WTC11 (cell line): ENCODE measurements at regions not wholly inside any gene's neighbourhood (a gene's known extent, or its start where the extent isn't known, plus 50 kb on each side); places are given as distances from the start of the nearest gene placed in this dataset.

ENCODE experiments used
- ATAC-seq: fragments of 200-7000 bp; cut with Tn5 transposase; 2 replicates; pipeline ENCODE4 v1.10.0; 2021; ENCODE audit warnings: mild to moderate bottlenecking, moderate library complexity
- CTCF ChIA-PET: fragments of 300-600 bp; sonication (Branson Sonifier 250); formaldehyde crosslinking; loops from one replicate; lab custom pipeline; 2021; ENCODE audit warnings: antibody characterized with exemption; lab: Charles Lee
- POLR2A ChIA-PET: fragments of 350-600 bp; sonication (Branson Sonifier 250); formaldehyde crosslinking; loops from one replicate; lab custom pipeline; 2021; ENCODE audit warnings: antibody characterized with exemption; lab: Charles Lee
- DNase-seq: peaks from one replicate; pipeline ENCODE4 v3.0.0; 2021; ENCODE audit warnings: low spot score
- H3K27ac Mint-ChIP-seq: 2 replicates; pipeline ENCODE4 v1.8.0; 2021; ENCODE audit warnings: mixed read lengths
- H3K27me3 Mint-ChIP-seq: 2 replicates; pipeline ENCODE4 v1.8.0; 2021; ENCODE audit warnings: low read depth, mild to moderate bottlenecking, moderate library complexity, mixed read lengths
- H3K36me3 Mint-ChIP-seq: 2 replicates; pipeline ENCODE4 v1.8.0; 2021; ENCODE audit warnings: mixed read lengths
- H3K4me1 Mint-ChIP-seq: 2 replicates; pipeline ENCODE4 v1.8.0; 2022; ENCODE audit warnings: mixed read lengths
- H3K4me3 Mint-ChIP-seq: 2 replicates; pipeline ENCODE4 v1.8.0; 2021; ENCODE audit warnings: mild to moderate bottlenecking, moderate library complexity, mixed read lengths
- H3K9me3 Mint-ChIP-seq: 2 replicates; pipeline ENCODE4 v1.8.0; 2021; ENCODE audit warnings: mixed read lengths
- CREM ChIP-seq: sonication (generic); formaldehyde crosslinking; IDR thresholded peaks from 2 replicates; pipeline ENCODE4 v1.8.1; 2022; ENCODE audit warnings: mild to moderate bottlenecking, missing genetic modification reagents, moderate library complexity
- EMX1 ChIP-seq: fragments of 250-450 bp; sonication (Bioruptor Pico); IDR thresholded peaks from 2 replicates; pipeline ENCODE4 v1.8.0; 2021; ENCODE audit warnings: mild to moderate bottlenecking
- FOXK1 ChIP-seq: sonication (generic); formaldehyde crosslinking; IDR thresholded peaks from 2 replicates; pipeline ENCODE4 v1.8.0; 2022; ENCODE audit warnings: mild to moderate bottlenecking, moderate library complexity, missing genetic modification reagents
- JUN ChIP-seq: sonication (generic); formaldehyde crosslinking; IDR thresholded peaks from 2 replicates; pipeline ENCODE4 v1.8.0; 2023; ENCODE audit warnings: mild to moderate bottlenecking, missing genetic modification reagents
- KAT7 ChIP-seq: sonication (generic); formaldehyde crosslinking; IDR thresholded peaks from 2 replicates; pipeline ENCODE4 v1.8.1; 2023; ENCODE audit warnings: missing genetic modification reagents, mild to moderate bottlenecking, borderline replicate concordance
- MYBL2 ChIP-seq: sonication (generic); formaldehyde crosslinking; IDR thresholded peaks from 2 replicates; pipeline ENCODE4 v1.8.1; 2023; ENCODE audit warnings: mild to moderate bottlenecking, moderate library complexity, missing genetic modification reagents
- NR2C2 ChIP-seq: sonication (generic); formaldehyde crosslinking; IDR thresholded peaks from 2 replicates; pipeline ENCODE4 v1.8.0; 2022; ENCODE audit warnings: mild to moderate bottlenecking, missing genetic modification reagents
- RELA ChIP-seq: sonication (generic); formaldehyde crosslinking; IDR thresholded peaks from 2 replicates; pipeline ENCODE4 v1.8.1; 2022; ENCODE audit warnings: missing genetic modification reagents, mild to moderate bottlenecking, borderline replicate concordance
- SOX15 ChIP-seq: fragments of 250-450 bp; sonication (Bioruptor Pico); IDR thresholded peaks from 2 replicates; pipeline ENCODE4 v1.9.0; 2021; ENCODE audit warnings: mild to moderate bottlenecking
- TCF7 ChIP-seq: sonication (generic); formaldehyde crosslinking; IDR thresholded peaks from 2 replicates; pipeline ENCODE4 v1.8.0; 2022; ENCODE audit warnings: mild to moderate bottlenecking, low read depth, missing genetic modification reagents, moderate library complexity
- ZNF396 ChIP-seq: fragments of 250-450 bp; sonication (Bioruptor Pico); IDR thresholded peaks from 2 replicates; pipeline ENCODE4 v1.8.0; 2021; ENCODE audit warnings: mild to moderate bottlenecking, moderate library complexity, borderline replicate concordance
- ZNF671 ChIP-seq: fragments of 250-450 bp; sonication (Bioruptor Pico); IDR thresholded peaks from 2 replicates; pipeline ENCODE4 v1.8.0; 2021; ENCODE audit warnings: mild to moderate bottlenecking
- TF ChIP-seq, protein P1 (sequence below): fragments of 250-450 bp; sonication (Bioruptor Pico); IDR thresholded peaks from 2 replicates; pipeline ENCODE4 v1.8.0; 2021; ENCODE audit warnings: mild to moderate bottlenecking
- TF ChIP-seq, protein P2 (sequence below): sonication (generic); formaldehyde crosslinking; IDR thresholded peaks from 2 replicates; pipeline ENCODE4 v1.8.0; 2022; ENCODE audit warnings: mild to moderate bottlenecking, missing genetic modification reagents
- TF ChIP-seq, protein P3 (sequence below): fragments of 250-450 bp; sonication (Bioruptor Pico); IDR thresholded peaks from 2 replicates; pipeline ENCODE4 v1.9.0; 2021; ENCODE audit warnings: mild to moderate bottlenecking, borderline replicate concordance
- TF ChIP-seq, protein P4 (sequence below): fragments of 250-450 bp; sonication (Bioruptor Pico); IDR thresholded peaks from 2 replicates; pipeline ENCODE4 v1.9.0; 2021; ENCODE audit warnings: mild to moderate bottlenecking
- TF ChIP-seq, protein P5 (sequence below): fragments of 250-450 bp; sonication (Bioruptor Pico); conservative IDR thresholded peaks from 2 replicates; pipeline ENCODE4 v1.9.0; 2021; ENCODE audit warnings: mild to moderate bottlenecking
- TF ChIP-seq, protein P6 (sequence below): sonication (generic); formaldehyde crosslinking; conservative IDR thresholded peaks from 2 replicates; pipeline ENCODE4 v1.8.1; 2022; ENCODE audit warnings: mild to moderate bottlenecking, missing genetic modification reagents

DNA sequence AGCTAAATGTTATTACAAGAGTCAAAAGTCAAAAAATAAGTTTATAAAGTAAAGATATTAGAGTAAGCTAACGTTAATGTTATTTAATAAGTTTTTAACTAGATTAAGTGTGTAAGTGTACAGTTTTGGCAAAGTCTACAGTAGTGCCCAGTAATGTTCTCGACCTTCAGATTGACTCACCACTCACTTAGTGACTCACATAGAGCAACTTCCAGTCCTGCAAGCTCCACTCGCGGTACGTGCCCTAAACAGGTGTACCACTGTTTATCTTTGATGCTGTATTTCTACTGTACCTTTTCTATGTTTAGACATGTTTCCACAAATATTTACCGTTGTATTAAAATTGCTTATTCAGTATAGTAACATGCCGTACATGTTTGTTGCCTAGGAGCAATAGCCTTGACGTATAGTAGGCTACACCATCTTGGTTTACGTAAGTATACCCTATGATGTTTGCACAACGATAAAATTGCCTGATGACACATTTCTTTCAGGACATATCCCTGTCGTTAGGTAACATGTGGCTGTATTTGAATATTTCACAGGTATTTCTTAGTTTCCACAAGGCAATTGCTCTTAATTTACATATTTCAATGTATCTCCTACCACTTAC, 1641.9 kb upstream of the PIK3C3 start:
- Mint-ChIP-seq H3K36me3 (no peaks in the 10 kb centered on the region), H3K9me3 (no peaks in the 10 kb centered on the region), H3K27ac (no peak overlapping the region), H3K4me3 (no peak overlapping the region), H3K4me1 (no peaks in the 10 kb centered on the region), H3K27me3 (no peaks in the 10 kb centered on the region)
- DNase-seq (no peak), ATAC-seq (no peak)
- ChIA-PET CTCF (no interaction called here), POLR2A (no interaction called here)
- TF ChIP-seq, protein P1, sequence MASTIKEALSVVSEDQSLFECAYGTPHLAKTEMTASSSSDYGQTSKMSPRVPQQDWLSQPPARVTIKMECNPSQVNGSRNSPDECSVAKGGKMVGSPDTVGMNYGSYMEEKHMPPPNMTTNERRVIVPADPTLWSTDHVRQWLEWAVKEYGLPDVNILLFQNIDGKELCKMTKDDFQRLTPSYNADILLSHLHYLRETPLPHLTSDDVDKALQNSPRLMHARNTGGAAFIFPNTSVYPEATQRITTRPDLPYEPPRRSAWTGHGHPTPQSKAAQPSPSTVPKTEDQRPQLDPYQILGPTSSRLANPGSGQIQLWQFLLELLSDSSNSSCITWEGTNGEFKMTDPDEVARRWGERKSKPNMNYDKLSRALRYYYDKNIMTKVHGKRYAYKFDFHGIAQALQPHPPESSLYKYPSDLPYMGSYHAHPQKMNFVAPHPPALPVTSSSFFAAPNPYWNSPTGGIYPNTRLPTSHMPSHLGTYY (CRISPR knock-in tag) = no peak
- TF ChIP-seq KAT7 = no peak
- no peak for TF ChIP-seq RELA (CRISPR knock-in tag)
- no peak for TF ChIP-seq JUN (CRISPR knock-in tag)
- TF ChIP-seq ZNF396 (CRISPR knock-in tag) = no peak
- TF ChIP-seq, protein P2, sequence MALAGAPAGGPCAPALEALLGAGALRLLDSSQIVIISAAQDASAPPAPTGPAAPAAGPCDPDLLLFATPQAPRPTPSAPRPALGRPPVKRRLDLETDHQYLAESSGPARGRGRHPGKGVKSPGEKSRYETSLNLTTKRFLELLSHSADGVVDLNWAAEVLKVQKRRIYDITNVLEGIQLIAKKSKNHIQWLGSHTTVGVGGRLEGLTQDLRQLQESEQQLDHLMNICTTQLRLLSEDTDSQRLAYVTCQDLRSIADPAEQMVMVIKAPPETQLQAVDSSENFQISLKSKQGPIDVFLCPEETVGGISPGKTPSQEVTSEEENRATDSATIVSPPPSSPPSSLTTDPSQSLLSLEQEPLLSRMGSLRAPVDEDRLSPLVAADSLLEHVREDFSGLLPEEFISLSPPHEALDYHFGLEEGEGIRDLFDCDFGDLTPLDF (CRISPR knock-in tag) = no peak
- TF ChIP-seq TCF7 (CRISPR knock-in tag) = no peak
- TF ChIP-seq NR2C2 (CRISPR knock-in tag) = no peak
- TF ChIP-seq, protein P3, sequence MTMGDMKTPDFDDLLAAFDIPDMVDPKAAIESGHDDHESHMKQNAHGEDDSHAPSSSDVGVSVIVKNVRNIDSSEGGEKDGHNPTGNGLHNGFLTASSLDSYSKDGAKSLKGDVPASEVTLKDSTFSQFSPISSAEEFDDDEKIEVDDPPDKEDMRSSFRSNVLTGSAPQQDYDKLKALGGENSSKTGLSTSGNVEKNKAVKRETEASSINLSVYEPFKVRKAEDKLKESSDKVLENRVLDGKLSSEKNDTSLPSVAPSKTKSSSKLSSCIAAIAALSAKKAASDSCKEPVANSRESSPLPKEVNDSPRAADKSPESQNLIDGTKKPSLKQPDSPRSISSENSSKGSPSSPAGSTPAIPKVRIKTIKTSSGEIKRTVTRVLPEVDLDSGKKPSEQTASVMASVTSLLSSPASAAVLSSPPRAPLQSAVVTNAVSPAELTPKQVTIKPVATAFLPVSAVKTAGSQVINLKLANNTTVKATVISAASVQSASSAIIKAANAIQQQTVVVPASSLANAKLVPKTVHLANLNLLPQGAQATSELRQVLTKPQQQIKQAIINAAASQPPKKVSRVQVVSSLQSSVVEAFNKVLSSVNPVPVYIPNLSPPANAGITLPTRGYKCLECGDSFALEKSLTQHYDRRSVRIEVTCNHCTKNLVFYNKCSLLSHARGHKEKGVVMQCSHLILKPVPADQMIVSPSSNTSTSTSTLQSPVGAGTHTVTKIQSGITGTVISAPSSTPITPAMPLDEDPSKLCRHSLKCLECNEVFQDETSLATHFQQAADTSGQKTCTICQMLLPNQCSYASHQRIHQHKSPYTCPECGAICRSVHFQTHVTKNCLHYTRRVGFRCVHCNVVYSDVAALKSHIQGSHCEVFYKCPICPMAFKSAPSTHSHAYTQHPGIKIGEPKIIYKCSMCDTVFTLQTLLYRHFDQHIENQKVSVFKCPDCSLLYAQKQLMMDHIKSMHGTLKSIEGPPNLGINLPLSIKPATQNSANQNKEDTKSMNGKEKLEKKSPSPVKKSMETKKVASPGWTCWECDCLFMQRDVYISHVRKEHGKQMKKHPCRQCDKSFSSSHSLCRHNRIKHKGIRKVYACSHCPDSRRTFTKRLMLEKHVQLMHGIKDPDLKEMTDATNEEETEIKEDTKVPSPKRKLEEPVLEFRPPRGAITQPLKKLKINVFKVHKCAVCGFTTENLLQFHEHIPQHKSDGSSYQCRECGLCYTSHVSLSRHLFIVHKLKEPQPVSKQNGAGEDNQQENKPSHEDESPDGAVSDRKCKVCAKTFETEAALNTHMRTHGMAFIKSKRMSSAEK (CRISPR knock-in tag) = no peak
- no peak for TF ChIP-seq ZNF671 (CRISPR knock-in tag)
- no peak for TF ChIP-seq CREM (CRISPR knock-in tag)
- TF ChIP-seq, protein P4, sequence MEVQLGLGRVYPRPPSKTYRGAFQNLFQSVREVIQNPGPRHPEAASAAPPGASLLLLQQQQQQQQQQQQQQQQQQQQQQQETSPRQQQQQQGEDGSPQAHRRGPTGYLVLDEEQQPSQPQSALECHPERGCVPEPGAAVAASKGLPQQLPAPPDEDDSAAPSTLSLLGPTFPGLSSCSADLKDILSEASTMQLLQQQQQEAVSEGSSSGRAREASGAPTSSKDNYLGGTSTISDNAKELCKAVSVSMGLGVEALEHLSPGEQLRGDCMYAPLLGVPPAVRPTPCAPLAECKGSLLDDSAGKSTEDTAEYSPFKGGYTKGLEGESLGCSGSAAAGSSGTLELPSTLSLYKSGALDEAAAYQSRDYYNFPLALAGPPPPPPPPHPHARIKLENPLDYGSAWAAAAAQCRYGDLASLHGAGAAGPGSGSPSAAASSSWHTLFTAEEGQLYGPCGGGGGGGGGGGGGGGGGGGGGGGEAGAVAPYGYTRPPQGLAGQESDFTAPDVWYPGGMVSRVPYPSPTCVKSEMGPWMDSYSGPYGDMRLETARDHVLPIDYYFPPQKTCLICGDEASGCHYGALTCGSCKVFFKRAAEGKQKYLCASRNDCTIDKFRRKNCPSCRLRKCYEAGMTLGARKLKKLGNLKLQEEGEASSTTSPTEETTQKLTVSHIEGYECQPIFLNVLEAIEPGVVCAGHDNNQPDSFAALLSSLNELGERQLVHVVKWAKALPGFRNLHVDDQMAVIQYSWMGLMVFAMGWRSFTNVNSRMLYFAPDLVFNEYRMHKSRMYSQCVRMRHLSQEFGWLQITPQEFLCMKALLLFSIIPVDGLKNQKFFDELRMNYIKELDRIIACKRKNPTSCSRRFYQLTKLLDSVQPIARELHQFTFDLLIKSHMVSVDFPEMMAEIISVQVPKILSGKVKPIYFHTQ = no peak
- TF ChIP-seq MYBL2 (CRISPR knock-in tag) = no peak
- TF ChIP-seq, protein P5, sequence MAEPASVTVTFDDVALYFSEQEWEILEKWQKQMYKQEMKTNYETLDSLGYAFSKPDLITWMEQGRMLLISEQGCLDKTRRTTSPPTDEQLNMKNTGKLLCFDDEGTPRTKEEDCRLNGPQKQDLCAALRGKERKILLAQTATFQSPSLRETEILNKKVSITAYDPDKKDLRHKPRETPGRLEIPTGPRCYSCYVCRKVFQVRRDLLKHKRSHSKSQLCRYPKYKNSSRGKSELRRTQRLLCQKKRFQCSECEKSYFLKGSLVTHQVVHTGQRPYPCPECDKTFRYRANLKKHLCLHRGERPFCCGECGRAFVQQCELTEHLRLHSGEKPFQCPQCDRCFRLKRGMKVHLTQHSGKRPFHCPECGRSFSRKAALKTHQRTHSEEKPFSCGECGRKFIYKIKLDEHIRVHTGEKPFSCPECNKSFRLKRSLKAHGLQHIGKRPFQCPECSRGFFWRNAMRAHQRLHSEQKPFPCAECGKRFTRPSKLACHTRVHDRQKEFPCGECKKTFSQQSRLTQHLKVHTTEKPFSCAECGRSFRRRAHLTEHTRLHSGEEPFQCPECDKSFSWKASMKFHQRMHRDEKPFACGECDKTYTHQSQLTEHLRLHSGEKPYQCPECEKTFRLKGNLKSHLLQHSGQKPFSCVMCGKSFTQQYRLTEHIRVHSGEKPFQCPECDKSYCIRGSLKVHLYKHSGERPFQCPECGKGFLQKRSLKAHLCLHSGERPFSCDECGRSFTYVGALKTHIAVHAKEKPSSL = no peak
- no peak for TF ChIP-seq FOXK1
- TF ChIP-seq SOX15 (CRISPR knock-in tag) = no peak
- TF ChIP-seq, protein P6, sequence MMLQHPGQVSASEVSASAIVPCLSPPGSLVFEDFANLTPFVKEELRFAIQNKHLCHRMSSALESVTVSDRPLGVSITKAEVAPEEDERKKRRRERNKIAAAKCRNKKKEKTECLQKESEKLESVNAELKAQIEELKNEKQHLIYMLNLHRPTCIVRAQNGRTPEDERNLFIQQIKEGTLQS (CRISPR knock-in tag) = no peak
- TF ChIP-seq EMX1 (CRISPR knock-in tag) = no peak
